Mesenchymal stem cell (in vitro differentiated cells and primary cell): ENCODE measurements at regions not wholly inside any gene's neighbourhood (a gene's known extent, or its start where the extent isn't known, plus 50 kb on each side); places are given as distances from the start of the nearest gene placed in this dataset.

Experiments
- DNase-seq: peaks from one replicate; pipeline ENCODE4 v3.0.0-alpha.2; 2013
- H2AFZ ChIP-seq: one replicate; pipeline ENCODE4 v1.6.1; 2013; ENCODE audit warnings: low read depth, mild to moderate bottlenecking, control low read depth, inconsistent platforms, low read length, moderate library complexity
- H2AK5ac ChIP-seq: 2 replicates; pipeline ENCODE4 v1.6.1; 2013; ENCODE audit warnings: low read length, moderate library complexity, mild to moderate bottlenecking, inconsistent platforms; ENCODE audit not compliant: severe bottlenecking
- H2BK120ac ChIP-seq: one replicate; pipeline ENCODE4 v1.6.1; 2013; ENCODE audit warnings: low read depth, mild to moderate bottlenecking, inconsistent platforms, low read length, moderate library complexity
- H2BK12ac ChIP-seq, 2 experiments: one replicate each; pipeline ENCODE4 v1.6.1; 2013; ENCODE audit warnings: inconsistent platforms in 2 of 2, low read length in 2 of 2, mild to moderate bottlenecking in 2 of 2, moderate library complexity in 2 of 2, control low read depth in 1 of 2
- H2BK15ac ChIP-seq: one replicate; pipeline ENCODE4 v1.6.1; 2013; ENCODE audit warnings: mild to moderate bottlenecking, low read depth, inconsistent platforms; ENCODE audit not compliant: poor library complexity, severe bottlenecking
- H2BK5ac ChIP-seq: 2 replicates; pipeline ENCODE4 v1.6.1; 2013; ENCODE audit warnings: low read depth, mild to moderate bottlenecking, low read length, control low read depth, inconsistent platforms; ENCODE audit not compliant: poor library complexity, severe bottlenecking
- H3K14ac ChIP-seq, 2 experiments: one replicate each; pipeline ENCODE4 v1.6.1; 2013; ENCODE audit warnings: inconsistent platforms in 2 of 2, low read length in 2 of 2, control low read depth in 1 of 2, mild to moderate bottlenecking in 1 of 2, moderate library complexity in 1 of 2
- H3K18ac ChIP-seq, 2 experiments: one replicate each; pipeline ENCODE4 v1.6.1; 2013; ENCODE audit warnings: inconsistent platforms in 2 of 2, low read length in 2 of 2, control low read depth in 1 of 2, low read depth in 1 of 2, mild to moderate bottlenecking in 1 of 2
- H3K23ac ChIP-seq, 2 experiments: one replicate each; pipeline ENCODE4 v1.6.1; 2013; ENCODE audit warnings: inconsistent platforms in 2 of 2, low read length in 2 of 2, mild to moderate bottlenecking in 2 of 2, moderate library complexity in 2 of 2, control low read depth in 1 of 2
- H3K27ac ChIP-seq: 2 replicates; pipeline ENCODE4 v1.5.1; 2013; ENCODE audit warnings: mild to moderate bottlenecking, moderate library complexity, low read length, control low read depth, inconsistent platforms; ENCODE audit not compliant: poor library complexity, severe bottlenecking
- H3K27me3 ChIP-seq, 2 experiments: 2 replicates each; pipeline versions ENCODE4 v1.6.1 to v1.7.0; 2013; ENCODE audit warnings: low read length in 2 of 2, mild to moderate bottlenecking in 2 of 2, moderate library complexity in 2 of 2, control low read depth in 1 of 2, inconsistent platforms in 1 of 2; ENCODE audit not compliant: control insufficient read depth in 1 of 2, insufficient read depth in 1 of 2
- H3K36me3 ChIP-seq, 2 experiments: 2 replicates each; pipeline versions ENCODE4 v1.6.1 to v1.7.0; 2013; ENCODE audit warnings: low read length in 2 of 2, control low read depth in 1 of 2, inconsistent platforms in 1 of 2, low read depth in 1 of 2, mild to moderate bottlenecking in 1 of 2; ENCODE audit not compliant: insufficient read depth in 2 of 2, control insufficient read depth in 1 of 2
- H3K4ac ChIP-seq, 2 experiments: one replicate each; pipeline ENCODE4 v1.6.1; 2013; ENCODE audit warnings: inconsistent platforms in 2 of 2, low read length in 2 of 2, mild to moderate bottlenecking in 2 of 2, moderate library complexity in 2 of 2, control low read depth in 1 of 2, low read depth in 1 of 2
- H3K4me1 ChIP-seq: 2 replicates; pipeline ENCODE4 v1.6.1; 2013; ENCODE audit warnings: low read depth, low read length, control low read depth; ENCODE audit not compliant: control insufficient read depth, insufficient read depth
- H3K4me2 ChIP-seq: 2 replicates; pipeline ENCODE4 v1.6.1; 2013; ENCODE audit warnings: low read length, mild to moderate bottlenecking, inconsistent platforms; ENCODE audit not compliant: poor library complexity, severe bottlenecking
- H3K4me3 ChIP-seq, 2 experiments: 2 replicates each; pipeline versions ENCODE4 v1.5.1 to v1.7.0; 2013; ENCODE audit warnings: low read length in 2 of 2, mild to moderate bottlenecking in 2 of 2, control low read depth in 1 of 2, low read depth in 1 of 2; ENCODE audit not compliant: insufficient read depth in 1 of 2
- H3K79me1 ChIP-seq: replicated peaks from 2 replicates; pipeline ENCODE4 v1.6.1; 2013; ENCODE audit warnings: mild to moderate bottlenecking, control low read depth, low read length, inconsistent platforms; ENCODE audit not compliant: poor library complexity, severe bottlenecking
- H3K9ac ChIP-seq: 2 replicates; pipeline ENCODE4 v1.7.0; 2013; ENCODE audit warnings: mild to moderate bottlenecking, low read length, moderate library complexity
- H3K9me3 ChIP-seq: 2 replicates; pipeline ENCODE4 v1.7.0; 2013; ENCODE audit warnings: mild to moderate bottlenecking, low read length; ENCODE audit not compliant: control insufficient read depth
- H4K8ac ChIP-seq: one replicate; pipeline ENCODE4 v1.6.1; 2013; ENCODE audit warnings: inconsistent platforms, mild to moderate bottlenecking, low read length, moderate library complexity
- H4K91ac ChIP-seq: one replicate; pipeline ENCODE4 v1.6.1; 2013; ENCODE audit warnings: mild to moderate bottlenecking, low read length, inconsistent platforms
- WGBS: methylation state at CpG from one replicate; pipeline ENCODE4 v1.1.7; 2013; ENCODE audit warnings: mixed read lengths; 5-methylcytosine and 5-hydroxymethylcytosine counted together

GRCh38 chr1:235035928-235036327, 92.7 kb downstream of the TOMM20 start:
- Histone ChIP-seq H2BK15ac (no peak overlapping the region), H3K27me3 (no peaks in the 10 kb centered on the region), H3K14ac (no peak overlapping the region), H2BK5ac (no peak overlapping the region), H3K4me2 (no peak overlapping the region), H4K91ac (no peak overlapping the region), H2AK5ac (no peak overlapping the region), H3K27ac (no peak overlapping the region), H3K4me1 (no peaks in the 10 kb centered on the region), H2BK120ac (no peak overlapping the region), H3K79me1 (no peaks in the 10 kb centered on the region), H3K4me3 (no peak overlapping the region), H3K4ac (no peak overlapping the region), H2AFZ (no peak overlapping the region), H3K36me3 (no peaks in the 10 kb centered on the region), H3K9me3 (peaks cover 2% of the 10 kb centered on the region), H2BK12ac (no peak overlapping the region), H3K18ac (no peak overlapping the region), H3K9ac (no peak overlapping the region), H4K8ac (no peak overlapping the region), H3K23ac (no peak overlapping the region)
- DNase-seq = no peak
- 100% methylated on average over 2 of the region's 2 CpGs for WGBS

- no peak overlapping the region for H3K4ac ChIP-seq
- no peak overlapping the region for H3K14ac ChIP-seq
- no peak overlapping the region for H4K91ac ChIP-seq
- no peak overlapping the region for H3K4me2 ChIP-seq
- H3K18ac ChIP-seq = peak overlapping the region in 1 of 2 experiments; percentile 16
- no peak for DNase-seq
- no peak overlapping the region for H4K8ac ChIP-seq
- H3K4me3 ChIP-seq = no peak overlapping the region
- no peaks in the 10 kb centered on the region for H3K27me3 ChIP-seq
- H3K79me1 ChIP-seq = no peaks in the 10 kb centered on the region
- no peak overlapping the region for H3K9ac ChIP-seq
- no peaks in the 10 kb centered on the region for H3K36me3 ChIP-seq
- H2AFZ ChIP-seq = no peak overlapping the region
- H3K27ac ChIP-seq = no peak overlapping the region
- no peak overlapping the region for H2BK15ac ChIP-seq
- 96% methylated on average over 5 of the region's 7 CpGs for WGBS
- H2BK120ac ChIP-seq = no peak overlapping the region
- H2BK12ac ChIP-seq = peak overlapping the region in 1 of 2 experiments; percentile 31
- H3K4me1 ChIP-seq = no peaks in the 10 kb centered on the region
- H3K23ac ChIP-seq = no peak overlapping the region
- H2BK5ac ChIP-seq = no peak overlapping the region
- no peaks in the 10 kb centered on the region for H3K9me3 ChIP-seq
- H2AK5ac ChIP-seq = no peak overlapping the region
Measured at GRCh38 chr1:235030919-235031596, 97.6 kb downstream of the TOMM20 start.

GRCh38 chr1:235027862-235028250, 100.8 kb downstream of the TOMM20 start:
- no peak overlapping the region for H2AK5ac ChIP-seq
- H3K4ac ChIP-seq = no peak overlapping the region
- no peak overlapping the region for H3K14ac ChIP-seq
- H2AFZ ChIP-seq = no peak overlapping the region
- no peak overlapping the region for H4K91ac ChIP-seq
- 98% methylated on average over 9 of the region's 9 CpGs for WGBS
- no peaks in the 10 kb centered on the region for H3K4me1 ChIP-seq
- H3K18ac ChIP-seq = no peak overlapping the region
- H3K4me3 ChIP-seq = no peak overlapping the region
- no peak overlapping the region for H2BK120ac ChIP-seq
- no peaks in the 10 kb centered on the region for H3K9me3 ChIP-seq
- DNase-seq = no peak
- H3K79me1 ChIP-seq = no peaks in the 10 kb centered on the region
- no peak overlapping the region for H2BK15ac ChIP-seq
- no peak overlapping the region for H3K4me2 ChIP-seq
- H3K9ac ChIP-seq = no peak overlapping the region
- H2BK5ac ChIP-seq = no peak overlapping the region
- H3K27me3 ChIP-seq = no peaks in the 10 kb centered on the region
- no peak overlapping the region for H4K8ac ChIP-seq
- no peak overlapping the region for H3K23ac ChIP-seq
- H3K36me3 ChIP-seq = no peaks in the 10 kb centered on the region
- no peak overlapping the region for H3K27ac ChIP-seq
- peak overlapping the region in 1 of 2 experiments; percentile 33 for H2BK12ac ChIP-seq

- H3K9me3 ChIP-seq = no peaks in the 10 kb centered on the region
- no peak overlapping the region for H2BK5ac ChIP-seq
- no peak overlapping the region for H3K23ac ChIP-seq
- H2BK12ac ChIP-seq = no peak overlapping the region
- H3K79me1 ChIP-seq = no peaks in the 10 kb centered on the region
- no peaks in the 10 kb centered on the region for H3K27me3 ChIP-seq
- peaks cover under 1% of the 10 kb centered on the region for H3K4me1 ChIP-seq
- no peak overlapping the region for H4K8ac ChIP-seq
- H3K18ac ChIP-seq = no peak overlapping the region
- no peak overlapping the region for H3K4ac ChIP-seq
- no peak overlapping the region for H3K9ac ChIP-seq
- H3K4me2 ChIP-seq = no peak overlapping the region
- H2AFZ ChIP-seq = no peak overlapping the region
- 97% methylated on average over 13 of the region's 13 CpGs for WGBS
- no peak overlapping the region for H3K14ac ChIP-seq
- DNase-seq = no peak
- H2BK120ac ChIP-seq = no peak overlapping the region
- H3K4me3 ChIP-seq = no peak overlapping the region
- H2AK5ac ChIP-seq = no peak overlapping the region
- H3K27ac ChIP-seq = no peak overlapping the region
- H3K36me3 ChIP-seq = no peaks in the 10 kb centered on the region
- H4K91ac ChIP-seq = no peak overlapping the region
- H2BK15ac ChIP-seq = no peak overlapping the region
Measured at GRCh38 chr1:235027076-235027861, 101.4 kb downstream of the TOMM20 start.
